Stimulated activated naive CD8-positive, alpha-beta T cell treated with anti-CD3 and anti-CD28 coated beads, Interleukin-15, amount 100 ng/mL, for 72 hours (primary cell): ENCODE measurements at regions not wholly inside any gene's neighbourhood (a gene's known extent, or its start where the extent isn't known, plus 50 kb on each side); places are given as distances from the start of the nearest gene placed in this dataset.
"Not testable (repeated sequence)": the region's sequence is repeated elsewhere in the genome, so short reads cannot be mapped to it uniquely, and the experiment has no call there.

Experiments
- ATAC-seq: fragments of 150-1000 bp; cut with Tn5 transposase; 2 replicates; pipeline ENCODE4 v1.10.0; 2021; ENCODE audit warnings: mild to moderate bottlenecking, moderate library complexity
- DNase-seq, 2 donors: peaks; one replicate each; pipeline ENCODE4 v3.0.0; 2021 to 2022
- H3K27ac Mint-ChIP-seq, 2 donors: one replicate each; pipeline ENCODE4 v1.8.0; 2022; ENCODE audit warnings: mild to moderate bottlenecking in 2 of 2, mixed read lengths in 2 of 2, moderate library complexity in 2 of 2
- H3K27me3 Mint-ChIP-seq: one replicate; pipeline ENCODE4 v1.8.0; 2022; ENCODE audit warnings: mixed read lengths
- H3K4me1 Mint-ChIP-seq: one replicate; pipeline ENCODE4 v1.8.0; 2022; ENCODE audit warnings: mild to moderate bottlenecking, mixed read lengths
- H3K4me3 Mint-ChIP-seq, 2 donors: one replicate each; pipeline ENCODE4 v1.8.0; 2022; ENCODE audit warnings: mild to moderate bottlenecking in 2 of 2, mixed read lengths in 2 of 2, moderate library complexity in 1 of 2
- H3K9me3 Mint-ChIP-seq, 2 donors: one replicate each; pipeline ENCODE4 v1.8.0; 2022; ENCODE audit warnings: mixed read lengths in 2 of 2

- Mint-ChIP-seq H3K27me3 (no peaks in the 10 kb centered on the region), H3K4me1 (no peaks in the 10 kb centered on the region), H3K9me3 (peaks cover 0 to 6% of the 10 kb centered on the region in 2 donors), H3K27ac (no peak overlapping the region), H3K4me3 (no peak overlapping the region)
- DNase-seq (no peak), ATAC-seq (no peak)
Measured at GRCh38 chr4:9592010-9592409, 147.8 kb downstream of the DEFB131A start.

- Mint-ChIP-seq H3K4me3 (no peak overlapping the region), H3K27me3 (no peaks in the 10 kb centered on the region), H3K27ac (no peak overlapping the region), H3K4me1 (no peaks in the 10 kb centered on the region), H3K9me3 (peaks cover 0 to 6% of the 10 kb centered on the region in 2 donors)
- ATAC-seq (no peak), DNase-seq (no peak)
Measured at GRCh38 chr4:9594948-9595347, 150.7 kb downstream of the DEFB131A start.

- H3K27me3 Mint-ChIP-seq, ATAC-seq, H3K4me1 Mint-ChIP-seq, H3K4me3 Mint-ChIP-seq, H3K9me3 Mint-ChIP-seq, DNase-seq, H3K27ac Mint-ChIP-seq: not testable (repeated sequence)
Measured at GRCh38 chr4:9595531-9595930, 151.3 kb downstream of the DEFB131A start.

GRCh38 chr4:9599266-9599665 lies 155.1 kb downstream of the DEFB131A start:
- Mint-ChIP-seq H3K27ac (no peak overlapping the region), H3K4me3 (no peak overlapping the region), H3K9me3 (no peaks in the 10 kb centered on the region), H3K27me3 (no peaks in the 10 kb centered on the region), H3K4me1 (peaks cover 27% of the 10 kb centered on the region)
- DNase-seq, result no peak
- ATAC-seq, result no peak

- Mint-ChIP-seq H3K4me1 (peaks cover 37% of the 10 kb centered on the region), H3K9me3 (no peaks in the 10 kb centered on the region), H3K4me3 (no peak overlapping the region), H3K27me3 (no peaks in the 10 kb centered on the region), H3K27ac (no peak overlapping the region)
- ATAC-seq, result no peak
- DNase-seq, result no peak
Measured at GRCh38 chr4:9600246-9600645, 156.0 kb downstream of the DEFB131A start.

- no peaks in the 10 kb centered on the region for H3K9me3 Mint-ChIP-seq
- H3K27me3 Mint-ChIP-seq, result no peaks in the 10 kb centered on the region
- no peak for ATAC-seq
- H3K4me3 Mint-ChIP-seq, result peak overlapping the region; percentile 27 to 49
- no peak for DNase-seq
- peaks cover 47% of the 10 kb centered on the region for H3K4me1 Mint-ChIP-seq
- H3K27ac Mint-ChIP-seq, result peak overlapping the region; percentile 84 to 91
Measured at GRCh38 chr4:9602389-9602914, 158.2 kb downstream of the DEFB131A start.

- peaks cover 56% of the 10 kb centered on the region for H3K4me1 Mint-ChIP-seq
- H3K27ac Mint-ChIP-seq, result peak overlapping the region; percentile 96 to 99
- DNase-seq, result peak; percentile 38 to 58
- not testable (repeated sequence) for H3K9me3 Mint-ChIP-seq, H3K27me3 Mint-ChIP-seq, ATAC-seq
- H3K4me3 Mint-ChIP-seq, result peak overlapping the region; percentile 86 to 90
Measured at GRCh38 chr4:9604031-9604892, 160.0 kb downstream of the DEFB131A start.

- peaks cover 56% of the 10 kb centered on the region for H3K4me1 Mint-ChIP-seq
- DNase-seq, result peak in 1 of 2 donors; percentile 18
Measured at GRCh38 chr4:9604893-9605190, 160.6 kb downstream of the DEFB131A start.

GRCh38 chr4:9608300-9608699 lies 164.1 kb downstream of the DEFB131A start:
- Mint-ChIP-seq H3K4me1 (peaks cover 36% of the 10 kb centered on the region), H3K9me3 (no peaks in the 10 kb centered on the region), H3K4me3 (no peak overlapping the region), H3K27ac (no peak overlapping the region), H3K27me3 (no peaks in the 10 kb centered on the region)
- DNase-seq (peak in 1 of 2 donors; percentile 32), ATAC-seq (no peak)

More at GRCh38 chr4:9604893-9605190, 160.6 kb downstream of the DEFB131A start:
- not testable (repeated sequence) for ATAC-seq, H3K9me3 Mint-ChIP-seq, H3K27me3 Mint-ChIP-seq
- H3K27ac Mint-ChIP-seq, result peak overlapping the region; percentile 96 to 99
- peak overlapping the region; percentile 86 to 90 for H3K4me3 Mint-ChIP-seq

GRCh38 chr4:9610321-9610720 lies 166.1 kb downstream of the DEFB131A start:
- H3K4me3 Mint-ChIP-seq, ATAC-seq, DNase-seq, H3K27me3 Mint-ChIP-seq, H3K9me3 Mint-ChIP-seq, H3K27ac Mint-ChIP-seq: not testable (repeated sequence)
- H3K4me1 Mint-ChIP-seq, result peaks cover 18% of the 10 kb centered on the region

GRCh38 chr4:9611101-9611500 lies 166.9 kb downstream of the DEFB131A start:
- ATAC-seq, result no peak
- H3K27ac Mint-ChIP-seq, result no peak overlapping the region
- peaks cover 10% of the 10 kb centered on the region for H3K4me1 Mint-ChIP-seq

GRCh38 chr4:9636411-9636810 lies 145.0 kb upstream of the DRD5 start:
- not testable (repeated sequence) for DNase-seq, H3K4me1 Mint-ChIP-seq, ATAC-seq, H3K27ac Mint-ChIP-seq, H3K4me3 Mint-ChIP-seq, H3K27me3 Mint-ChIP-seq, H3K9me3 Mint-ChIP-seq

More at GRCh38 chr4:9611101-9611500, 166.9 kb downstream of the DEFB131A start:
- Mint-ChIP-seq H3K9me3 (no peaks in the 10 kb centered on the region), H3K27me3 (no peaks in the 10 kb centered on the region), H3K4me3 (no peak overlapping the region)
- DNase-seq, result no peak

- H3K4me1 Mint-ChIP-seq, H3K4me3 Mint-ChIP-seq, H3K27me3 Mint-ChIP-seq, H3K27ac Mint-ChIP-seq, ATAC-seq, H3K9me3 Mint-ChIP-seq: not testable (repeated sequence)
- peak; percentile 11 to 17 for DNase-seq
Measured at GRCh38 chr4:9659678-9660077, 121.8 kb upstream of the DRD5 start.

- H3K4me3 Mint-ChIP-seq, ATAC-seq, DNase-seq, H3K27me3 Mint-ChIP-seq, H3K27ac Mint-ChIP-seq, H3K9me3 Mint-ChIP-seq, H3K4me1 Mint-ChIP-seq: not testable (repeated sequence)
Measured at GRCh38 chr4:9660955-9661354, 120.5 kb upstream of the DRD5 start.

- not testable (repeated sequence) for H3K4me1 Mint-ChIP-seq, H3K4me3 Mint-ChIP-seq, H3K9me3 Mint-ChIP-seq, DNase-seq, ATAC-seq, H3K27ac Mint-ChIP-seq
- peaks cover 14% of the 10 kb centered on the region for H3K27me3 Mint-ChIP-seq
Measured at GRCh38 chr4:9670725-9671124, 110.7 kb upstream of the DRD5 start.

GRCh38 chr4:9677357-9677756 lies 104.1 kb upstream of the DRD5 start:
- ATAC-seq, H3K27ac Mint-ChIP-seq, H3K4me1 Mint-ChIP-seq, H3K4me3 Mint-ChIP-seq, H3K9me3 Mint-ChIP-seq, DNase-seq, H3K27me3 Mint-ChIP-seq: not testable (repeated sequence)
